HG03095 (cell line): ENCODE measurements at regions not wholly inside any gene's neighbourhood (a gene's known extent, or its start where the extent isn't known, plus 50 kb on each side); places are given as distances from the start of the nearest gene placed in this dataset.
"Not testable (repeated sequence)": the region's sequence is repeated elsewhere in the genome, so short reads cannot be mapped to it uniquely, and the experiment has no call there.

Source experiments
- ATAC-seq: cut with Tn5 transposase; IDR thresholded peaks from one replicate; pipeline ENCODE4 v1.9.1; 2021; ENCODE audit warnings: moderate library complexity; ENCODE audit not compliant: unreplicated experiment

DNA sequence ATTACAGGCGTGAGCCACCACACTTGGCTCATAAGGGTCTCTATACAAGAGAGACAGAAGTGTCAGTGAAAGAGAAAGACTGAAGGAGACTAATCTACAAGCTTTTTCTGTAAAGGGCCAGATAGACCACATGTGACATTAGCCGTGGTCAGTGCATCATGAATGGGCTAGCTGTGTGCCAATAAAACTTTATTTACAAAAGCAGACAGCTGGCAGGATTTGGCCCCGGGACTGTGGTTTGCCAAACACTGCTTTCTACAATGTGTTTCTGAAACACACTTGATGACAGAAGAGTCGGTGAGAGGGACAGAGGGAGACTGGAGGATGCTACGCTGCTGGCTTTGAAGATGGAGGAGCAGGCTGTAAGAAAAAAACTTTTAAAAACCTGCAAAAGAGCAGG, 285.4 kb downstream of the TFAP2C start:
- no peak for ATAC-seq

DNA sequence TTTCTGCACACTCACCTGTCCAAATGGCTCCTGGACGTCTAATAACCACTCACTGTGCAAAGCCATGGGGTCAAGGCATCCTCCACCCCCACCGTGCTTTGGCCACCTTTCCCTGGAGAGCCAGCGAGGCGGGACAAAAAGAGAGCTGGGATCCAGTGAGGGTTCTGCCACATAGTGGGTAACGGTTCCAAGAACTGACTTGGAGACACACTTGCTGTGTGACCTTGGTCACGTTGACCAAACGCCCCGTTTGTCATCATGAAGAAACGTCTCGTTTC, 287.2 kb downstream of the TFAP2C start:
- no peak for ATAC-seq

DNA sequence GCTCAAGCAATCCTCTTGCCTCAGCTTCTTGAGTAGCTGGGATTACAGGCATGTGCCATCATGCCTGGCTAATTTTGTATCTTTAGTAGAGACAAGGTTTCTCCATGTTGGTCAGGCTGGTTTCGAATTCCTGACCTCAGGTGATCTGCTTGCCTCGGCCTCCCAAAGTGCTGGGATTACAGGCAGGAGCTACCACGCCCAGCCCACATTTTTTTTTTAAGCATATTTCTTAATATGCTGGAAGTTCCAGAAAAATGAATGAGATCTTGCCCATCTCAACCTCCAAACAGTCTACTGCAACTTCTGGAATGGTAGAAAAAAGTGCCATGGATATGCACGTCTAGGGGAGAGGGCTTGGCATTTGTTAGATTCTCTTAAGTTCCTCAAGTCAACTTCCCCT, 290.9 kb downstream of the TFAP2C start:
- not testable (repeated sequence) for ATAC-seq

DNA sequence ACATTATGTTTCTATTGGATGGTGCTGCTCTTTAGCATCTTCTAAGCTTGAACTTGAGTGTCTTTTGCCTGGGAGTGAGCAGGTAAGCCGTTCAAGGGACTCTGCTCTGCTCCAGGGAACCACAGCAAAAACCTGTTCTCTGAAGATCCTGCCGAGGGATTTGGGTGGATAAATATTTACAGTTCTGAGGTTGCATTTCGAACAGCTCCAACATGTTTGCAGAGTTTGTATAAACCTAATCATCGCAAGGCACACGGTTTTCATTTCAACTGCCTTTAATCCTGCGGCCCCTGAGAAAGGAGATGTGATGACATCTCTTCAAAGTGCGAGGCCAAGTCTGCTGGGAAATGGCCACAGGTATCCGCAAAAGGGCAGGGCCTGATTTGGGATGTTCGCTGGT, 293.4 kb downstream of the TFAP2C start:
- ATAC-seq = no peak

DNA sequence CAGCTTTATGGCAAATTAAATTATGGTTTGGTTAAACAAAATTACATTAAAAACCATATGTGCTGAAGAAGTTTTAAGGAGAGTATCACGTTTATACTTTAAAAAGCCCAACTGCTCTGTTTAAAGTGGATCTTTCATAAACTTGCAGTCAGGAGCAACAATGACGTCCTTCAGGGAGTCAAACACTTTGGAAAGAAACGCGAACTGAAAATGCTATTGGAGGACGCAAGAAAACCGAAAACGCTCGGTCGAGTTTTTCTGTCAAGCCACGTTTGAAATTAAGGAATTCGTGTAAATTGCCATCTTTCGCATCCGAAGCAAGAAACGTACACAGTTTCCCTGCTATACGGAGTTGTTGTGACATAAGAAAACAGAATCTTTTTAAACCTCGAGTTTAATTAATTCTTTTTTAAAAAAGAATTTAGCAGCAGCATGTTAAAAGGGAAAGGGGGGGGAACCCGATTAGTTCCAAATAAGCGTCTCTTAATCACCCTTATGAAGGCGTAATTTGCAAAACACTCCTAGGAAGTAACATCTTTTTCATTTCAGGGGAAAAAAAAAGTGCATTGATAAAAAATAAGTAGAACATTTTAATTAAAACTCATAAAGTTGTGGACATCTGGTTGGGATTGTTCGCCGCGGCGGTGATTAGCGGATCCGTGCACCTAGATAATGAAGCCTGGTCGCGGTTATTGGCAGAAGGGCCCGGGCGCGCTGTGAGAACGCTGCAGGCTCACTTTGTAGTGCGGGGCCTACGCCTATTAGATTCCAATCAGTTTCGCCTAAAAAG, 295.4 kb downstream of the TFAP2C start:
- ATAC-seq = no peak

DNA sequence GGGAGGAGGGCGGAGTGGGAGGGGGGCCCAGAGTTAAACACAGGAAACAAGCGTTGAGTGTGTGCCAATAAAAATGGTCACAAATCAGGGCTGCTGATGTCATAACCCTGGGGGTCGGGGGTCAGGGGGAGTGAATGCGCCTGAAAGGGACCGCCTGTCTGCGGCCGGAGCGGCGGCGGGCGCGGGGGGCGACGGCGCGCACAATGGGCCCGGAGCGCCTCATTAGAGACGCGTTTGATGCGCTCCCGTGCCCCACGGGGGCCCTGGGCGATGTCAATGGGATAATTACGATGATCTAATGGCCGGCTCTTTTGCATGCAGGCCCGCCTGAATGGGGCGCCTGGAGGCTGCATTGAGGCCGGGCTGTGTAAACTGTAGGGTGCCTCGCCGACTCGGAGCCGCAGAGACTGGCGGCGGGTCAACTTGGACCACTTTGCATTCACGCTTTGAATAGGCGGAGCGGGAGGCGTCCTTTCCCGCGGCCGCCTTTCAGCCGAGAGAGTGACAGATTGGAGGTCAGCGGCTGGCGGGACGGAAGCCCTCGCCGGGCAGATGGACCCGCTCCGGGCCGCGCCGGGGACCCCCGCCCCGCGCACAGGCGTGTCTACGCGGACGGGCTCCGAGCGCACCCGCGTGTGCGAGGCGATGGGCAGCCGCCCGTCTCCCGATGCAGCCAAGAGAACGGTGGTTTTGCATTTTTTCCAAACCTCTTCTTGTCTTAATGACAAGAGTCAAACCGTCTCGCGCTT, 296.1 kb downstream of the TFAP2C start:
- ATAC-seq = no peak

DNA sequence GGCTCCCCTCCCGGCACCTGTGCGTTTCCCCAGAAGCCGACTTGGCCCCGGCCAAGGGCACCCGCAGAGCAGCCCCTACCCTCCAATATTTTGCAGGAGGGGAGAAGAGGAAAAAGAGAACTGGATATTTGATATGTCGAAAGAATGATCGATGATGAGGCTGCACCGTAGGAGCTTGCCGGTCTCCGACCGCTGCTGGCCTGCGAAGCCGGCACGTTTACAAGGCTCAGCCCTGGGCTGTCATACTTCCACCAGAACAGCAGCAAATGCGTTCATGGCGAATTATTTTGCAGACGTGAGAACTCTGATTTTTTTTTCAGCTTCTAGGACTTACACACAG, 296.7 kb downstream of the TFAP2C start:
- no peak for ATAC-seq

DNA sequence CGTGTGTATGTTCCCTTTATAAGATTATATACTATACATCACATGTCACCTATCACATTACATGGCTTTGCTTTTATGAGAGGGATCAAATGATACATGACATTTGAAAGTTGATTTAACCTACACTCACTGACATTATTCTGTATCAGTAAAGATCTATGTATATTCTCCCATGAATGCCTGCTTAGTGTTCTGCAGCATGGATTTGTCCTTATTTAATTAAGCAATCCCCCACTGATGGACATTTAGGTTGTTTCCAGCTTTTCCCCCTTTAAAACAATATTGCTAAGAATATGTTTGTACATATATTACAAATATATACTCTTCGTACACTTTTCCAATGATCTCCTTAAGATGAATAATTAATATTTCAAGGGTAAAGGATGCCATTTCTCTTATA, 297.4 kb downstream of the TFAP2C start:
- ATAC-seq = no peak

DNA sequence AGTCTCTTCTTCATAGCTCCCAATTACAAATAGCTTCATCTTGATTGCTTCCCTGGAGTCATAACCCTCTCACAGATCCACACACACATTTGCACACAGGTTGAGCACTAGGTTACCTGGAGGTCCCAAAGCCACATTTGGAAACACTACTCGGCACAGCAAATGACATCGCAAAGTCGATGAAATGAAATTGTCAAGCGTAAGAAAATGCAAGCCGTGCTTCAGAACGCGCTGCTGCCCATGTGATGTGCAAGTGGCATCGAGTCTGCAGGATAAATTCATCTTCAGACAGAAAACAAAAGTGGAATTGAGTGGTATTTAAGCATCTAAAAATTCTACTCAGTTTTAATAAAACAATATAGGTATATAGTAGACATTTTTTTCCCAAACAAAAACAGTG, 298.0 kb downstream of the TFAP2C start:
- no peak for ATAC-seq

DNA sequence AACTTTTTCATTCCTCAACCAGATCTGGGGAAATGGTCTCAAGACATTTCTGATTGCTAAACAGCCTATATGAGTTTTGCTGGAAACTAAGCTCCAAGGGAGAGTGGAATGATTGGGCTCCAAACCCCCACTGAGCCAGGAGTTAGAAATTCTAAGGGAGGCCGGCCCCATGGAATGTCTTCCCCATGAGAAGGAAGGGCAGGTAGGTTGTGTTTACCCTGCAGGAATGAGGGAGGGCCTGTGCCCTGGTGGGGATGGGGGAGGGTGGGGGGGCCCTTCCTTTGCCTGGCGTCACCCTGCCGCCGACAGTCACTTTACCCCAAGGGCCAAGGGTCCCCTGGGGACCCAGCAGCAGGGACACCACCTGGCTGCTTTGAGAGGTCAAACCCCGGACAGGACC, 298.9 kb downstream of the TFAP2C start:
- no peak for ATAC-seq

DNA sequence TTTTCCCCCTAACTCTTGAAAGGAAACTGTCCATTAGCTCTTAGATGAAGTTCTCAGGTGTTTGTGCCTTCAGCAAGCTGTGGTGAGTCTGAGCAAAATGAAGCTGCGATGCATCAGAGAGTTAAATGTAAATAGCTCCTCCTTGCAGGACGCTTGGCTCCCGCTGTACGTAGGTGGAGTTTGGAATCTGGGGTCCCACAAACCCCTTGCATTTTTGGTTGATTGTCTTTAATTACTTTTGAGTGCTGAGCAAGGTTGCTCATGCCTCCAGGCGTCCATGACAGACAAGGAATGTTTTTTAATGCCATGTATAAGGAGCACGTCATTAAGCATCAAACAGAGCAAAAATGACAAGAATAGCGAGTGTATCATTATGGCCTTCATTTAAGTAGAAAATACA, 300.5 kb downstream of the TFAP2C start:
- ATAC-seq = no peak

DNA sequence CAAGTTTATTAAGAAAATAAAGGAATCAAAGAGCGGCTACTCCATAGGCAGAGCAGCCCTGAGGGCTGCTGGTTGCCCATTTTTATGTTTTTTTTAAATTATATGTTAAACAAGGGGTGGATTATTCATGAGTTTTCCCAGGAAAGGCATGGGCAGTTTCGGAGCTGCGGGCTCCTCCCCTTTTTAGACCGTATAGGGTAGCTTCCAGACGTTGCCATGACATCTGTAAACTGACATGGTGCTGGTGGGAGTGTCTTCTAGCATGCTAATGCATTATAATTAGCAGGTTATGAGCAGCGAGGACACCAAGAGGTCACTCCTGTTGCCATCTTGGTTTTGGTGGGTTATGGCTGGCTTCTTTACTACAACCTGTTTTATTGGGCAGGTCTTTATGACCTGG, 301.8 kb downstream of the TFAP2C start:
- ATAC-seq = no peak

DNA sequence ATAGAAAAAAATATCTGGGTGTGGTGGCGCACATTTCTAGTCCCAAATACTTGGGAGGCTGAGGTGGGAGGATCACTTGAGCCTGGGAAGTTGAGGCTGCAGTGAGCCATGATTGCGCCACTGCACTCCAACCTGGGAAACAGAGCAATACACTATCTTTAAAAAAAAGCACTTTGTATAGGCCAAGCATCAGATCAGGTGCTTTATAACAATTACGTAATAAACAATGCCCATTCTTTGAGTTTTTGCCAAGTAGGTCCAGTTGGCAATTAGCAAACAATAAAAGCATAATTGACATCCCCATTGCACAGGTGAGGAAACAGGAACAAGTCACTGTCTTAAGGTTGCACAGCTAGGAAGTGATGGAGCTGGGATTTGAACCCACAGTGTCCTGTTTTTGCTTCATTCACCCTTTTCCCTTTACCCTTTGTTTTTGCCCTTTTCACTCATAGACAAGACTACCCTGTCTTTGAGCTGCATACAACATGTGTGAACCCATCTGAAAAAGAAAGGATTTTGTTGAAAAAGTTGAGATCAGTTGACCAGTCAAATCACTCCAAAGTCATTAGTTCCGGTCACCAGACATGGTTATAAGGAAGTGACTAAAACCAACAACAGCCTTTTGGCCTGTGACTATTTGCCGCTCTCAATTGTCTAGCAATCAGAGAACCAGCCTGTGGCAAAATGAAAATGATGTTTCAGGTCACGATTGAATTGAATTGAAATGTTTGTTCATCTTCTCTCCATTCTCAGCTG, 303.6 kb downstream of the TFAP2C start:
- no peak for ATAC-seq

DNA sequence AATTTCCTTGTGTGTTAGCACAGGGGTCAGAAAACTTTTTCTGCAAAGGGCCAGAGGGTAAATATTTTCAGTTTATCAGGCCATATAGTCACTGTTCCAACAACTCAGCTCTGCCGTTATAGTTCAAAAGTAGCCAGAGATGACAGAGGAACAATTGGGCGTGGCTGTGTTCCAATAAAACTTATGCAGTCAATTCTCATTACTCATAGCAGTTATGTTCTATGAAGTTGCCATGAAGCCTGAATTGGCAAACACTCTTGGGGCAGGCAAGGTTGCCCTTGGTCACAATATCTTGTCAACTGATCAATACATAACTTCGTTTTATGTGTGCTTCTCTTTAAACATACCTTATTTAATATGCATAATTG, 304.2 kb downstream of the TFAP2C start:
- ATAC-seq = no peak

DNA sequence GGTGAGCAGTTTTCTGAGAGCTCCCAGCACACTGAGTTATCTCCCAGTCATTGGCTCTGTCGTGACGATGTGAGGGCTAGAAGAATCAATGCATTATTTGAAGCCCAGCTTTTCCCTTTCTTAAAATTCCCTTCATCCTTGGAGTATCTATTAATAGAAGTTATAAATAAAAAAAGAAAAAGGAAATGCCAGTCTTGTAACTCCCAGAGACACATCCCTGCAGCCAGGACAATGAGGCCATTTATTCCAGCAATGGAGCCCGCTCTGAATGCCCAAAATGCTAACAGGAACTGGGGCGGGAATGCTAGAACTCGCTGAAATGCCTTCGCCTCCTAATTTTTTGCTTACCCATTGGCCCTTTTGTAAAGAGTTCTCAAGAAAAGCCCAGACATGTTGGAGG, 305.8 kb downstream of the TFAP2C start:
- no peak for ATAC-seq

DNA sequence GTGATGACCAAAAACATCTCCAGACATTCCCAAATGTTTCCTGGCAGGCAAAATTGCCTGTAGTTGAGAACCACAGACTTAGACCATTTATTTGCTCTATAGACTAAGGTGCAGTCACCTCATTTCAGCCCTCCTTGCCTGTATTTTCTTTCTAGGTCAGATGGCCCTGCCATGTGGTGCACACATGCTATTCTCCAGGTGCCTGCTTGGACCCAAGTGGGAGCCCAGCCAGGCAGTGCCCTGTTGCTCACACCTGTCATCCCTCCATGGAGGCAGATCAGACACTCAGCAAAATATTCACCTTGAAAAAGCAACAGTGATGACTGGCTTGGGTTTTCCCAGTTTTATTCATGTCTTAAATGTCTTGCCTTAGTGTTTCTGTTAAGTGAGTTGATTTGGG, 311.4 kb downstream of the TFAP2C start:
- ATAC-seq = no peak

DNA sequence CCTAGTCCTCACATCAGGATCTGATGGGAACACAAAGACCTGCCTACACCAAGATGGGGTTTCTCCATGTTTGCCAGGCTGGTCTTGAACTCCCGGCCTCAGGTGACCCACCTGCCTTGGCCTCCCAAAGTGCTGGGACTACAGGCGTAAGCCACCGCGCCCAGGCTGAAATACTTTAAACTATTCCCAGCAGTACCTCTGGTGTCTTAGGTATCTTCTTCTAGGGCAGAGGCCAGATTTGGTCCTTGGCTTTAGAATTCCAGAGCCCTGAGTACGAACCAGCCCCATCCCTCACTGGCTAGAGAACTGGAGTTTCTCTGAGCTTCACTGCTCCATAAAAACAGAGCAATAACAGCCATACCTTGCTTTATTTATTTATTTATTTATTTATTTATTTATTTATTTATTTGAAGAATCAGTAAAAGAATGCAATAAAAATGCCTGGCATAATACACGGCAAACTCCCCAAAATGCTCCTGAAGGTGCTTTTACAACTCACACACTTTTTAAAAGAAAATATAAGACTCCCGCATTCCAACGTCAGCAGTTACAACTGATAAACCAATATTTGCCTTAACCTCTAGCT, 312.1 kb downstream of the TFAP2C start:
- no peak for ATAC-seq

DNA sequence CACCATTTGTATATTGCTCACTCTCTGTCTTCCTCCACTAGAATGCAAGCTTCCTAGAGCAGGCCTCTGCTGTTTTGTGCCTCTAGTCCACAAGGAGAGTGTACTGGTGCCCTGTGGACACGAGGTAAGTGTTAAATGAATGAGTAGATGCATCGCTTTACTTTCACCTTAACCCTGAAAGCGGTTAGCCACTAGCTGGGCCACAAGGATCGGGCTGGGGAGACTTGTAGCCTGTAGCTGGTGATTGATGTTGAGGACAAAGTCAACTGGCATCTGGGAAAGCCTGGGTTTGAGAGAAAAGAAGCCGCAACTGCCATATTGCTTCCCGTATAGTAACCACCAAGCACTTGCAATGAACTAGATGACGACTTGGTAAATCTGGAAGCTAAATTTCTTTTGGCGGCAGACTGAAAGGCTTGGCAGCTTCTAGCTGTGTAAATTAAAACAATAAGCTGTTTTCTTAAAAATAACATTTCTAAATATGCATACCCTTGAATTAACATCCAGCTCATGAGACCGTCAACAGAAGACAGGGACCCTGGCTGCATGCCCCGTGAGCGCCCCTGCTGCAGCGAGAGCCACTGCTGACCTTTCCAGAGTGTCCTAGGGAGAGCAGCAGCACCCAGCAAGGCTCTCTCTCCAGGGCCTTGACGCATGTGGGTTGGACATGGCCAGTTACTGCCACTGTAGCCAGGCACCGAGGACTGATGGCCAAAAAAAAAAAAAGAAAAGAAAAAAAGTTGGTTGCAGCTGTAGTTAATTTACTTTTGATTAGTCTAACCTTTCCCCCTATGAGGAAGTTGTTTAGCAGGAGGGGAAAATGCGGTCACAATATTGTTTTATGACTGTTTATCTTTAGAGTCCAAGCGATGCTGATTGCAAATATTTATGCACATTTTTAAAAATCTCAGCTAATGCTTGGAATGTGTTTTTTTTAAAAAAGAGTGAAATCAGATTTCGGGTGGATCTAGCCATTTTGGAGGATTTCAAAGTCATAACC, 315.1 kb downstream of the TFAP2C start:
- ATAC-seq = no peak

DNA sequence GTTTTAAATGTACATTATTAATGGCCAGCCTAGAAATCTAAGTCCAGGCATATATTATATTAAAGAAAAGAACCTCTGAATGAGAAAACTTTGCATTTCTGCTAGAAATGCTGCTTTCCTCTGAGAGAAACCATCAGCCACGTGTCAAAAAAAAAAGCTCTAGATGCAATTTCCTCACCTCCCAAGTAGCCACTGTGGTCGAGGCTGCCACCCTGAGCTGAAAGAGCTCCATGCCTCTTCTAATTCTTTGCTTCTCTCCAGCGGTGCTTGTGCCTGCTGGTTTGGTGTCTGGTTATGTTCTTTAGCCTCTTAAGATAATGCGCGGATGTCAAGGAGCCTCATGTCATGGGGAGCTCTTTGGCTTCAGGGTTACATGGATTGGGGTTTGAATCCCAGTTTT, 316.0 kb downstream of the TFAP2C start:
- ATAC-seq = no peak

DNA sequence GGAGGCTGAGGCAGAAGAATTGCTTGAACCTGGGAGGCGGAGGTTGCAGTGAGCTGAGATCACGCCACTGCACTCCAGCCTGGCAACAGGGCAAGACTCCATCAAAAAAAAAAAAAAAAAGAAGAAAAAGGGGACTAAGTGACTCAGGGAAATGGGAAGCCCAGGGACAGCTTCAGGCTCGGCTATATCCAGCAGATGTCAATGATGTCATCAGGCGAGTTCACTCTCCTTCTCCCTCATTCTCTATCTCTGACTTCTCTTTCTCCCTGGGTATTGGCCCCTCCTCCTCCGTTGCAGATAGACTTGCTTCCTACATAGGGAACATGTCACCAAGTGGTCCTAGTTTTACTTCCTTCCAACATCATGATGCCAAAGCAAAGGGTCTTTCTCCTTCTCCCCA, 316.8 kb downstream of the TFAP2C start:
- no peak for ATAC-seq

DNA sequence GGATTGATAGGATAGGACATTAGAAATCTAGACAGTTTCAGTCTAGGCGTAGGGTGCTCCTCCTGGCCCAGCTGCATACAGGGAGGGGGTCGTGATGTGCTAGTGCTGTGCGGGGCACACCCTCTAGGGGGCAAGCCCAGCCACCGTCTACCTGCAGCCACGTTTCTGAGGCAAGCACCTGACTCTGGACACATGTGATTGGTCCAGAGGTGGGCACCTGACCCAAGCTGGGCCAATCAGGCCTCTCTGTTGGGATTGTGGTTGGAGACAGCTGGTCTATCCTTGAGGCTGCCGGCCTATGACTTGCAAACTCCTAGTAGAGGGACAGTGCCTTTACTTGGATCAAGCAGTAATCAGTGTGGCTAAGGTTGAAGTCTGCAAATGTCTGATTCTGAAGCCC, 317.1 kb downstream of the BMP7 start:
- ATAC-seq = no peak
